DMS114 treated with DMSO at 0.1 percent for 48 hours (cell line): ENCODE measurements at regions not wholly inside any gene's neighbourhood (a gene's known extent, or its start where the extent isn't known, plus 50 kb on each side); places are given as distances from the start of the nearest gene placed in this dataset.
"Not testable (repeated sequence)": the region's sequence is repeated elsewhere in the genome, so short reads cannot be mapped to it uniquely, and the experiment has no call there.

Experiments
- DNase-seq: peaks from one replicate; lab custom pipeline; 2025; ENCODE audit not compliant: unreplicated experiment; lab: John Stamatoyannopoulos, UW

DNA sequence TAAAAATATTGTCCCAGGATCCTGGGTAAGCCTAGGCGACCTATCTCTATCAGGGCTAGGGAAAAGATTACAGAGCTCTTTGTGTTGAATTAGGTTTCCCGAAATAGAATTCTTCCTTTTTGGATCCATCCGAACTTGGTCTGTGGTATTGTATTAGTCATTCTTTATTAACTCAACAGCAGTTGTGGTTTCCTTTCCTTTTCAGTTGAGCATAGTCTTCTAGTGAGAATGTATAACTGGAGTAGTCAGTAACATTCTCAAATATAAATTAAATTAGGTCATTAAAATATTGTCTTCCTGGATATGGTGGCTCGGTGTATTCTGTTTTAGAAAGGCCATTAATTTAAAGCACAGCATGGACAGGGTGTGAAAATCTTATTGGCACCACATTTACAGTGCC, 520.4 kb downstream of the NLGN4X start:
- no peak for DNase-seq

DNA sequence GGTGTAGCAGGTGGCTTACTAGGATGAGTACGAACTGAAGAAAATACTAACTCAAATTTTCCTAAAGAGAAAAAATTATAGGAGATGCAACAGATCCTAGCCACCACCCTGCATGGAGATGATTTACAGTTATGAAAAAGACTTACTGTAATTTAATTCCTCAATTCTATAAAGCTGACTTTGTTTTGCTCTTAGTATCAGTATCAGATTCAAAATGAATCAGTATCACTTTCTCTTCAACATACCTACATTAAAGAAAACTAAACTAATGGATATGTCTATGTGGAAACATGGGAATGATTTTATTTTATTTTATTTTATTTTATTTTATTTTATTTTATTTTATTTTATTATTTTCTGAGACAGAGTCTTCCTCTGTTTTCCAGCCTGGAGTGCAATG, 525.8 kb downstream of the NLGN4X start:
- no peak for DNase-seq

DNA sequence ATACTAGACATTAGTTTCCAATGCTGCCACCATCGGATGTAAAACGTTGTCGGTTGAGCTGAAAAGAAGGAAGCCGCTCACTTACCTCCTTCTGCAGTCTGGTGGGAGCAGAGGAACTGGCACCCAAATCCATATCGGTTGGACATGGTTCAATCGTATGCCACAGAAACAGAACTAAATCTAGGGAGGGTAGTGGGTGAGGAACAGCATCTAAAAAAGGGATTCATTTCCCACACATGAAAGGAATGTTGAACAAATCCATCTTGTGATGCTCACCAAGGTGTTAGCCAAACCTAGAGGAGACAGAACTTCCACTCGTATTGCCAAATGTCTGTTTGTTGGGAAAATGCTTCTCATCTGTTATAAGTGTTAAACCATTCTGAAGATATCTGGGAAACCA, 532.7 kb downstream of the NLGN4X start:
- DNase-seq: no peak

DNA sequence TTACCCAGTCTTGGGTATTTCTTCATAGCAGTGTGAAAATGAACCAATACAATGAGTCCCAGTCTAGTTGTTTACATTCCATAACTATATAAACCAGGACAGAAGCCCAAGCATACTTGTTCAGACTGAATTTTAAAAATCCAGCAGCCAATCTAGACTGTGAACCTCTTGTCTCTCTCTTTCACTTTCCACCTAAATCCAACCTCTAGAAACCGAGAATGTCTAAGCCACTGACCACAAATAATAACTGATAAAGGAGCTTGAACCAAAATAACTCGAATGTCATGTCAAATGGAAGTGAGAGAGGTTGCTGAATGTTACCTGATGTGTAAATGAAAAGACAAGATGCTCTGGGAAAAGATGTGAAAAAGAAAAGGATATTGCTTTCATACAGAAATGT, 544.7 kb downstream of the NLGN4X start:
- DNase-seq: no peak

DNA sequence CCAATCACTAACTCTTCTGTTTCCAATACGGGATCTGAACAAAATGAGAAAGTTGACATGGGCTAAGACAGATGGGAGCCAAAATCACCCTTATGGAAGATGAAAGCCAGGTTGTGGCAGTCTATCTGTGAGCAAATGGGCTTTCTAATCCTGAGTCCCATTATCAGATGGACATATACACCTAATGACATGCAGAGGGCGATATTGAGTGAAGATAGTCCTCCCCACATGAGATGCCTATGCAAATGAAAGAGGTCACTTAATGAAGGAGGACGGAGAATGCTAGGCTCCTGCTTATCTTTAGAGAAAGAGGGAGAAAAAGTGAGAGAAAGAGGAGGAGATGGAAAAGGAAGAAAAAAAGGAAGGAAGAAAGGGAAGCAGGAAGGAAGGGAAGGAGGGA, 547.5 kb downstream of the NLGN4X start:
- no peak for DNase-seq

DNA sequence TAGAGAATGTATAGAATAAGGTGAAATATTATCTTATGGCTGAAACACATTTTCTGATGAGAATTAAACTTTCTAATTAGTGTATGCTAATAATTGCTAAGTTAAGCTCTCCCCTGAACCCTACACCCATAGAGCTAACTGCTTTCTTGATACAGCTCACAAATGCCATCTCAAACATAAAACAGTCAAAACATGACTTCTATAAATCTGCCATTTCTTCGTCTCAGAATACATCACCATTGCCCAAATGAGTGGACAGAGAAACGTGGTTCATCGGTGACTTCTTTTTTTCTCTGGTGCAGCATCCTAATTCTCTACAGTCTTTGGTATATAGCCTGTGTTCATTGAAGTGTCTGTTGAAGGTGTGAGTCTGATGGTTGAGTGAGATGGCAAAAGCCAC, 554.6 kb downstream of the NLGN4X start:
- no peak for DNase-seq

GRCh38 chrX:5672099-5672498, 556.6 kb downstream of the NLGN4X start:
- no peak for DNase-seq

DNA sequence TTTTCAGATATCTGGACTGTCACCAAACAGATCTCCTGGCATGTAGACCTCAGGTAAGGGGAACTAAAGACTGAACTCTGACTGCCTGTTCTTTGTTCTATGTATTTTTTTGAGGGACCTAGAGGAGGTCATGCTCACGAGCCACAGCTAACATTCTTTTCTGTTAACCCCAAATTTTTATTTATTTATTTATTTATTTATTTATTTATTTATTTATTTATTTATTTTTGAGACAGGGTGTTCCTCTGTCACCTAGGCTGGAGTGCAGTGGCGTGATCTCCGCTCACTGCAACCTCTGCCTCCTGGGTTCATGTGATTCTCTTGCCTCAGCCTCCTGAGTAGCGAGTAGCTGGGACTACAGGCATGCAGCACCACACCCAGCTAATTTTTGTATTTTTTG, 562.0 kb downstream of the NLGN4X start:
- DNase-seq: not testable (repeated sequence)

DNA sequence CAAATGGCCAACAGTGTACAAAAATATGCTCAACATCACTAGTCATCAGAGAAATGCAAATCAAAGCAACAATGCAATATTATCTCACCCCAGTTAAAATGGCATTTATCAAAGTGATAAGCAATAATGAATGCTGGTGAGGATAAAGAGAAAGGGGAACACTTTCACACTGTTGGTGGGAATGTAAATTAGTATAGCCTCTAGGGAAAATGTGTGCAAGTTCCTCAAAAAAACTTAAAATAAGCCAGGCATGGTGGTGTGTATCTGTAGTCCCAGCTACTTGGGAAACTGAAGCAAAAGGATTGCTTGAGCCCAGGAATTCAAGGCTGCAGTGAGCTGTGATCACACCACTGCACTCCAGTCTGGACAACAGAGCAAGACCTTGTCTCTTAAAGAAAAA, 572.1 kb downstream of the NLGN4X start:
- no peak for DNase-seq

DNA sequence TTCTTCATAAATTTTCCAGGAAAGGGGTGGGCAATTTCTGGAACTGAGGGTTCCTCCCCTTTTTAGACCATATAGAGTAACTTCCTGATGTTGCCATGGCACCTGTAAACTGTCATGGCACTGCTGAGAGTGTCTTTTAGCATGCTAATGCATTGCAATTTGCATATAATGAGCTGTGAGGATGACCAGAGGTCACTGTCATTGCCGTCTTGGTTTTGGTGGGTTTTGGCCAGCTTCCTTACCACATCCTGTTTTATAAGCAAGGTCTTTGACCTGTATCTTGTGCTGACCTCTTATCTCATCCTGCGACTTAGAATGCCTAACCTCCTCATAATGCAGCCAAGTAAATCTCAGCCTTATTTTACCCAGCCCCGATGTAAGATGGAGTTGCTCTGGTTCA, 577.8 kb downstream of the NLGN4X start:
- DNase-seq: no peak

GRCh38 chrX:5648941-5649568, 579.6 kb downstream of the NLGN4X start:
- DNase-seq: no peak

- no peak for DNase-seq
Measured at GRCh38 chrX:5646818-5647217, 581.8 kb downstream of the NLGN4X start.

GRCh38 chrX:5644776-5645175, 583.9 kb downstream of the NLGN4X start:
- no peak for DNase-seq

GRCh38 chrX:5640071-5640470, 588.6 kb downstream of the NLGN4X start:
- DNase-seq: no peak

DNA sequence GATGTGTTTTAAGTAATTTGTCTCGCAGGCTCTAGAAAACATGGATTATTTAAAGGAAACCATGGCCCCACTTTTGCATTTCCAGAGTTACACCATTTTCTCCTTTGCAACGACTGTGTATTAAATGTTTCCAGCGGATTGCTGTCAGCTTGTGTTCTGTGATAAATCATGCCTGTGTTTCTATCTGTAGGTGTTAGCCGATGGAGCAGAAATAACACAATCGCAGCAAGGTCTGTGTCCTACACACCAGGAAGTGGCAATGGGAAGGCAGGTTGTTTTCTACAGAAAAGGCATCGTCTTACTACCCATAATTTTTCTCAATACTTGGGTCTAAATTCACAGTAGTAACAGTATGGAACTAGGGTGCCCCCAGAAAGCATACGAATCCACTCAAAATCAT, 590.1 kb downstream of the NLGN4X start:
- DNase-seq: no peak

GRCh38 chrX:5632887-5633286, 595.8 kb downstream of the NLGN4X start:
- no peak for DNase-seq

DNA sequence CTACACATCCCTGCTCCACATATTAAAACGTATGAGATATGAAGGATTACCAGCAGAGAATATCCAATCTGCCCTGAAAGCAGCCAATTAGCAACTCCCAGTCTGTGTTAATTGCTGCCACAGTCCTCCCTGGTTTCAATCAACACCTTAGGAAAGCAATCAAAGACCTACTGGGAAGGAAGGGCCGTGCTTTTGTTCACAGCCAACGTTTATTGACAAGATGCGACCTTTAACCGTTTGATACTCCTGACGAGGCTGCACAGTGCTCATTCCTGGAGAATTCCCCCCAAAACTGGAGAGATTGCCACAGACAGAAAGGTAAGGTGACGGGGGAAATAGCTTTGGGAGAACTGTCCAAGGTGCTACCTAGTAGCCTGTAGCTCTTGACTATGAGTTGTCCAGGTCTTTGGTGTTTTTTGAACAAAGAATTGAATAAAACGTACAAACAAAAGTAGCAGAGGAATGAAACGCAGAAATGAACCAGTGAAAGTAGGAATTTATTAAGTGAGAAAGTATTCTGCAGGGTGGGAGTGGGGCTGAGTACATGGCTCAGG, 596.5 kb downstream of the NLGN4X start:
- DNase-seq: no peak

DNA sequence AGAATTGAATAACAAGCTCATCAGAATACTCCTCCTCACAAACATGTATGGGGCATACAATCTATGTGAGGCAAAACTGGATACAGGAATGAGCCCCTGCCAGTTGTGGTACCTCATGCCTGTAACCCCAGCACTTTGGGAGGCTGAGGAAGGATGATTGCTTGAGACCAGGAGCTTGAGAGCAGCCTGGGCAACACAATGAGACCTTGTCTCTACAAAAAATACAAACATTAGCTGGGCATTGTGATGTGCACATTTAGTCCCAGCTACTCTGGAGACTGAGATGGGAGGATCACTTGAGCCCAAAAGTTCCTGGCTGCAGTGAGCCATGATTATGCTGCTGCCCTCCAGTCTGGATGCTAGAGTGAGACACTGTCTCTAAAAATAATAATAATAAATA, 611.0 kb downstream of the NLGN4X start:
- no peak for DNase-seq

DNA sequence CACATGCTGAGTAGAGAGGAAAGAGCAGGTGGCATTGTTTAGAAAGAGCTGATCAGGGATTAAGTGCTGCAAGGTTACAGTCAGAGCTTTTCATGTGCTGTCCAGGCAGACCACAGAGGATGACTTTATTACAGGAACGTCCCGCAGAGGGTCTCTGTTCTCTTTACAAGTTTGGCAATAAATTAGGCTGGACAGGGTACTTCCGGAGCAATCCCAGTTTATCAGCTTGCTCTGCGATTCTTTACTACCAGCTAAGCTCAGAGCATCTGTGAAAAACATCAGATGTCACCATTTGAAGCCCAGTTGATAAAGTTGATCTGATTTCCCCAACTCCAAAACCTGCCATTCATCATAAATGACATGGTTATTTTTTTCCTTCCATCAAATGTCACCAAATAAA, 633.1 kb downstream of the NLGN4X start:
- no peak for DNase-seq

- DNase-seq: no peak
Measured at GRCh38 chrX:5586726-5587125, 641.9 kb downstream of the NLGN4X start.

DNA sequence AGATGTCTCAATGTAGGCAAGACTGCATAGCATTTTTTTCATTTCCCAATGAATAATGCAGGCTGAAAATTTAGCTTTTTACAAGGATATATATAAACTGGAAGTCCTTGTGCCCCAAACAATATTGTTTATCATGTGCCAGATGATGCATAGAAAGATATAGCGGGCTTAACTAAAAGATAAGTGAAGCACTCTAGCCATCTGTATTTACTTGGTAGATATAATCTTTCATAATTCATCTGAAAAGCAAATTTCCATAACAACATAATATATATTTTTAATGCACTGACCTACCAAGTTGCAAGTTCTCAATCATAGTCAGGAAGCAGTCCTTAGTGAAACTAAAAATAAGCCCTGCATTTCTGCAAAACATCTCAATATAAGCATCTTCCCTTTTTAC, 653.3 kb downstream of the NLGN4X start:
- DNase-seq: no peak

GRCh38 chrX:5568934-5569333, 659.7 kb downstream of the NLGN4X start:
- no peak for DNase-seq

GRCh38 chrX:5559386-5559785, 669.3 kb downstream of the NLGN4X start:
- DNase-seq: no peak
